ENCODE measurements at regions not wholly inside any gene's neighbourhood (a gene's known extent, or its start where the extent isn't known, plus 50 kb on each side); places are given as distances from the start of the nearest gene placed in this dataset.

GRCh38 chr10:6667679-6668270 is 87.7 kb upstream of the PRKCQ start:
- DNase-seq = peak in 1 of 2 experiments; percentile 32

DNA sequence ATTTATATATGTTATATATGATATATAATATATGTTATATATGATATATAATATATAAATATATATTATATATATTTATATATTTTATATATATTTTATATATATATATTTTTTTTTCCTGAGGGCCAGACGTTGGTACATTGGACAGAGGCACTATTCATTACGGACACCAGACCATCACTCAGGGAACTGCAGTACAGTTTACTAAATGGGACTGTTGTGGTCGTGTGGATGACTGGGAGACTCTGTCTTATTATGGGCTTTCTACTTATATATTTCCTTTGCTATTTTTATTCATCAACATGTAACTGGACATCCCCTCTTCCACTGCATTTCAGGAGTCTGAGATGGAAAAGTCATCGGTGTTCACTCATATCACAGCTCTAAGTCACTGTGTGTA is 87.1 kb upstream of the PRKCQ start:
- DNase-seq = no peak

DNA sequence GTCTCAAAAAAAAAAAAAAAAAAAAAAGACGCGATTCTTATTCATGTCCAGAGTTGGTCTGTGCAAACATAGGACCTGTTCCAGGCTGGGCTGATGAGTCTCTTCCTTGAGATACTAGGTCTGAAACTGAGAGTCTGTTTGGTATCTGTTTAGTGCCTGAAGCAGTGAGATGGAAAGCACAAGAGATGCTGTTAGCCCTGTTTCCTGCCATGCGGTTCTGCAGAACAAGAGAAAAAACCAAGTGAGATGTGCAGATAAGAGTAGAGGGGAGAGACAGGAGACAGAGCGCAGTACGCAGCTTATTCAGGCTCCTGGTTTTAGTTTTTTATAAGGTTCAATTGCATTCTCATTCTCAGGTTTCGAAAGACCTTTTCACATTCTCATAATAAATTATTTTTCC is 85.8 kb upstream of the PRKCQ start:
- no peak for DNase-seq

GRCh38 chr10:6660460-6660859 is 80.4 kb upstream of the PRKCQ start:
- no peak for DNase-seq

- no peak for DNase-seq
Observed at GRCh38 chr10:6659451-6659850, 79.4 kb upstream of the PRKCQ start.

DNA sequence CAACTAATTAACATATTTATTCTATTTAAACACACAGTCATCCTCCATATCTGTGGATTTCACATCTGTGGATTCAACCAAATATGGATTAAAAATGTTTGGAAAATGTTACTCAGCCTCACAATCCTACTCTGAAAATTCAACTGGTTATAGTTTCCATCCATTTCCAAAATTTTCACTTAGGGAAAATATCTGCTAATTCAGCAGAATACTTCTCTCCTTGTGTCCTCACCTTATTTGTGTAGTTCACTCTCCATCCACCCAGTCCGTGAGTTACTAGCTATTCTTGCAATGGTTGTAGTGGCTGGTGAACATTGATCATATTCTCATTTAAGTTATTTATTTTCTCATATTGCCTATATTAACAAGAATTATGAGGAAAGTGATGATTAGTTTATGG is 77.6 kb upstream of the PRKCQ start:
- no peak for DNase-seq

GRCh38 chr10:6657196-6657595 is 77.1 kb upstream of the PRKCQ start:
- DNase-seq = no peak

GRCh38 chr10:6654571-6654970 is 74.5 kb upstream of the PRKCQ start:
- DNase-seq = no peak

DNA sequence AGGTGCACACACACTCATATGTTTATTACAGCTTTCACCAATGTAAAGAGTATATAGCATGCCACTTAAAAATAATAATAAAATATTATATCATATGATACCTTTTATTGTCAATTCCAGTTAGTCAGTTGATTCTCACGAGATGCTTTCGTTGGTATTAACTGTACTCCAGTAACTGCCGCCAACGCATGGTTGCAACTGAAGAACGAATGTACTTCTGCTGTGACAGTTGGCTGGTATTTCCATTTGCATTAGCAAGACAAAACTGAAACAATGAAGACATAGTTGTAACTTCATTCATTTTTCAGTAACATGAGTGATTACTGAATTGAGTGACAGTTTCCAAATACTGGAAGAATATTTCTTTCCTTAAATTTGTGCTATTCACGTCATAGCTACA is 70.5 kb upstream of the PRKCQ start:
- no peak for DNase-seq

DNA sequence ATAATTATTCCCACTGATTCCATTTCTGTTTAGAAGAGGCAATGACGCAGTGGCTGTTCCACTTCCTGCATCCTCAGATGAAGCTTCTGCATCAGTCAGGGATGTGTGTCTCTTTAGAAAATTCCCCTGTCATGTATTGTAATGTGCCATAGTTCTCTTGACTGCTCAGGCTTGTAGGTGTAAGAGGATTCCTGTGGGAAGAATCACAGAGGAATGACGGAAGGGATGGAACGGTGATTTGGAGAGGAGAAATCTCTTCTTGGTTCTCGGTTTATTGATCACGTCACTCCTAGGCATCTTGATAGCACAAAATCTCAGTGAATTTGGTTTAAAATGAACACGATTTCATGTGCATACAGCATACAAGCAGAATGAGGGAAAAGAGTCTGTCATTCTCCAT is 69.8 kb upstream of the PRKCQ start:
- DNase-seq = no peak

GRCh38 chr10:6648894-6649720 is 69.0 kb upstream of the PRKCQ start:
- DNase-seq = no peak

DNA sequence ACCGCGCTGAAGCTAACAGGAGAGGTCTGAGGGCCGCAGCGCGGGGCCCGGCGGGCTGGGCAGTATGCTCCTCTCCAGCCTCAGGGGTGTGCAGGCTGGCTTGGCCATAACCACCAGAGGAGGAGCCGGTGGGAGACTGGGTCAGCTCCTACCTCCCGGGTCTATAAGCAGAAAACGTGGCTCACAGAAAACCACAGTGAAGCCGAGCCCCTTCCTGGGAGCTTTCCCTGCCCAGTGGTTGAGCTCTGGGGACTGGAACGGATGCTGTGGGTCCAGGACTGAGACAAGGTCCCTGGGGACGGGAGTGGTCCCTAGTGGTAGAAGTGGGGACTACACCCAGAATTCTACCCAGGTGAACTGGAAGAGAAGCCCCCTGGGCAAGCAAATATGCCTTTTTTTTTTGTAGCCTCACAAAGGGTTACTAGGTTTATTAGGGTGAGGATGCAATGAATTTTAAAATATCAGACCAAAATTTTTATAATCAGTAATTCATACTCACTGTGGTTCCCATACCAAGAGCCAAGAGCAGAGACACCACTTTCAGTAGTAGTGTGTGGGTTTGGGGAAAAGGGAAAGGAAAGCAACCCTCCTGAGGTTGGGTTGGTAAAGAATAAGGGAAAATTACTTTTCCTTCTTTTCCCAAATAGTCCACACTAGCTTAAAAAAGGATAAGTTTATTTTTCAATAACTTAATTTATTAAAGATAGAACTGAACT is 67.9 kb upstream of the PRKCQ start:
- peak; percentile 2 to 38 for DNase-seq

- DNase-seq = no peak
Observed at GRCh38 chr10:6643962-6644361, 63.9 kb upstream of the PRKCQ start.

- no peak for DNase-seq
Observed at GRCh38 chr10:6642876-6643275, 62.8 kb upstream of the PRKCQ start.

GRCh38 chr10:6640433-6641040 is 60.5 kb upstream of the PRKCQ start:
- DNase-seq = no peak

DNA sequence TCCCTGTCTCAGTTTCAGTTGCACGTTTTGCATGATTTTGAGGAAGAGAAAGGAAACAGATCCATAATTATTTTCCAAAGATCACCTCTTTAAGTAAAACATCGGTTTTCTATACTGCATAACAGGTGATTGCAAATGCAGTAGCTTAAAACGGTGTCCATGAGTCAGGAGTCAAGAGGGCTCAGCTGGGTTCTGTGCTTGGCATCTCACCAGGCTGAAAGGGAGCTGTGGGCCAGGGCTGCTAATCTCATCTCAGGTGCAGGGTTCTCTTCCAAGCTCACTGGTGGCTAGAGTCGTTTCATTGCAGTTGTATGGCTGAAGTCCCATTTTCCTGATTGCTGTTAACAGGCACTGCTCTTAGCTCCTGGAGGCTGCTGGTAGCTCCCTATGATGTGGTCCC is 57.0 kb upstream of the PRKCQ start:
- DNase-seq = no peak

- no peak for DNase-seq
Observed at GRCh38 chr10:6635784-6636183, 55.7 kb upstream of the PRKCQ start.

All from SW 1271 (cell line).